PC-3 (cell line): ENCODE measurements at regions not wholly inside any gene's neighbourhood (a gene's known extent, or its start where the extent isn't known, plus 50 kb on each side); places are given as distances from the start of the nearest gene placed in this dataset.
"Not testable (repeated sequence)": the region's sequence is repeated elsewhere in the genome, so short reads cannot be mapped to it uniquely, and the experiment has no call there.

ENCODE experiments used
- ATAC-seq: fragments of 200-7000 bp; cut with Tn5 transposase; 2 replicates; pipeline ENCODE4 v1.9.1; 2020; ENCODE audit warnings: mild to moderate bottlenecking, moderate library complexity
- BruUV-seq: library from RNA; stranded (reverse); fragments of 400-500 nt; replicated peaks from 2 replicates; lab custom pipeline; 2021; lab: Mats Ljungman, UMichigan
- CTCF ChIA-PET: fragments of 300-600 bp; sonication (Branson Sonifier 250); formaldehyde crosslinking; loops from one replicate; lab custom pipeline; 2022; ENCODE audit warnings: antibody characterized with exemption; lab: Charles Lee
- POLR2A ChIA-PET: fragments of 300-600 bp; sonication (Branson Sonifier 250); formaldehyde crosslinking; loops from one replicate; lab custom pipeline; 2022; ENCODE audit warnings: antibody characterized with exemption; ENCODE audit not compliant: unreplicated experiment; lab: Charles Lee
- DNase-seq: peaks from one replicate; pipeline ENCODE4 v3.0.0-alpha.2; 2015
- H2AFZ ChIP-seq: fragments of 300-600 bp; sonication (generic); 2 replicates; pipeline ENCODE4 v1.6.0; 2016; ENCODE audit warnings: antibody characterized with exemption, low read length
- H3F3A ChIP-seq: fragments of 300-600 bp; sonication (generic); one replicate; pipeline ENCODE4 v1.6.0; 2017; ENCODE audit warnings: antibody characterized with exemption, low read length, control low read depth, mild to moderate bottlenecking; ENCODE audit not compliant: unreplicated experiment
- H3K27ac ChIP-seq: fragments of 300-600 bp; sonication (generic); 2 replicates; pipeline ENCODE4 v1.5.1; 2016; ENCODE audit warnings: mild to moderate bottlenecking, low read length
- H3K27me3 ChIP-seq: fragments of 300-600 bp; sonication (generic); 2 replicates; pipeline ENCODE4 v1.6.1; 2016; ENCODE audit warnings: low read length, mixed read lengths
- H3K36me3 ChIP-seq: fragments of 300-600 bp; sonication (generic); 2 replicates; pipeline ENCODE4 v1.6.1; 2016; ENCODE audit warnings: low read depth, mixed run types, low read length, mixed read lengths
- H3K4me1 ChIP-seq: fragments of 300-600 bp; sonication (generic); 2 replicates; pipeline ENCODE4 v1.5.1; 2016; ENCODE audit warnings: low read length; ENCODE audit not compliant: insufficient read depth
- H3K4me2 ChIP-seq: fragments of 300-600 bp; sonication (generic); 2 replicates; pipeline ENCODE4 v1.6.0; 2016; ENCODE audit warnings: low read length
- H3K4me3 ChIP-seq: fragments of 300-600 bp; sonication (generic); 2 replicates; pipeline ENCODE4 v1.5.1; 2016; ENCODE audit warnings: mild to moderate bottlenecking, low read length, mixed read lengths
- H3K79me2 ChIP-seq: fragments of 300-600 bp; sonication (generic); 2 replicates; pipeline ENCODE4 v1.6.1; 2017; ENCODE audit warnings: low read length, mixed read lengths
- H3K9ac ChIP-seq: fragments of 300-600 bp; sonication (generic); 2 replicates; pipeline ENCODE4 v1.6.0; 2016; ENCODE audit warnings: mild to moderate bottlenecking, low read length
- H3K9me2 ChIP-seq: fragments of 300-600 bp; sonication (generic); replicated peaks from 2 replicates; pipeline ENCODE4 v1.6.1; 2016; ENCODE audit warnings: mixed run types, low read length, mixed read lengths
- H3K9me3 ChIP-seq: fragments of 300-600 bp; sonication (generic); 2 replicates; pipeline ENCODE4 v1.6.1; 2016; ENCODE audit warnings: low read length, mixed read lengths
- H4K20me1 ChIP-seq: fragments of 300-600 bp; sonication (generic); 2 replicates; pipeline ENCODE4 v1.6.1; 2016; ENCODE audit warnings: low read length, mixed read lengths
- CTCF ChIP-seq: fragments of 300-600 bp; sonication (generic); conservative IDR thresholded peaks from 2 replicates; pipeline ENCODE4 v1.5.1; 2017; ENCODE audit warnings: antibody characterized with exemption, low read depth, mild to moderate bottlenecking, low read length
- EZH2 ChIP-seq: fragments of 300-600 bp; sonication (generic); IDR thresholded peaks from one replicate; pipeline ENCODE4 v1.6.1; 2017; ENCODE audit warnings: antibody characterized with exemption, mild to moderate bottlenecking, low read length; ENCODE audit not compliant: unreplicated experiment
- EZH2phosphoT487 ChIP-seq: fragments of 300-600 bp; sonication (generic); IDR thresholded peaks from 2 replicates; pipeline ENCODE4 v1.6.1; 2018; ENCODE audit warnings: mild to moderate bottlenecking, antibody characterized with exemption, low read length, borderline replicate concordance
- intact Hi-C: fragments of 100-400 bp; cut with micrococcal nuclease; formaldehyde crosslinking; loops from 2 replicates; pipeline ENCODE4 v1.9.0; 2023

- POLR2A ChIA-PET = no interaction called here
- no TSS peak for BruUV-seq
- CTCF ChIA-PET = no interaction called here
Measured at GRCh38 chrX:121755541-121755940, 708.1 kb downstream of the GLUD2 start.

GRCh38 chrX:121761845-121762244 is 714.4 kb downstream of the GLUD2 start:
- Histone ChIP-seq H3K4me2 (no peak overlapping the region), H3K9me3 (no peaks in the 10 kb centered on the region), H3K4me1 (no peaks in the 10 kb centered on the region), H3K79me2 (no peaks in the 10 kb centered on the region), H3F3A (no peaks in the 10 kb centered on the region), H3K9ac (no peak overlapping the region), H4K20me1 (no peaks in the 10 kb centered on the region), H3K36me3 (no peaks in the 10 kb centered on the region), H3K27ac (no peak overlapping the region), H3K4me3 (no peak overlapping the region), H3K9me2 (no peaks in the 10 kb centered on the region), H2AFZ (no peak overlapping the region), H3K27me3 (no peaks in the 10 kb centered on the region)
- TF ChIP-seq EZH2phosphoT487 (no peak), CTCF (no peak), EZH2 (no peak)
- CTCF ChIA-PET = no interaction called here
- POLR2A ChIA-PET = no interaction called here
- no TSS peak for BruUV-seq
- no peak for ATAC-seq
- intact Hi-C loops = no loop called here
- DNase-seq = no peak

More at GRCh38 chrX:121755541-121755940, 708.1 kb downstream of the GLUD2 start:
- Histone ChIP-seq H3K9me2 (no peaks in the 10 kb centered on the region), H3K4me3 (no peak overlapping the region), H3K9ac (no peak overlapping the region), H3K36me3 (no peaks in the 10 kb centered on the region), H3F3A (no peaks in the 10 kb centered on the region), H2AFZ (no peak overlapping the region), H4K20me1 (no peaks in the 10 kb centered on the region), H3K27ac (no peak overlapping the region), H3K27me3 (no peaks in the 10 kb centered on the region), H3K4me1 (no peaks in the 10 kb centered on the region), H3K4me2 (no peak overlapping the region), H3K9me3 (no peaks in the 10 kb centered on the region), H3K79me2 (no peaks in the 10 kb centered on the region)
- no peak for ATAC-seq
- intact Hi-C loops = no loop called here
- no peak for TF ChIP-seq CTCF
- no peak for TF ChIP-seq EZH2
- TF ChIP-seq EZH2phosphoT487 = no peak
- DNase-seq = no peak

- no peaks in the 10 kb centered on the region for H3K4me1 ChIP-seq
- no peaks in the 10 kb centered on the region for H4K20me1 ChIP-seq
- intact Hi-C loops = no loop called here
Measured at GRCh38 chrX:121763671-121764070, 716.3 kb downstream of the GLUD2 start.

GRCh38 chrX:121768210-121768609 is 720.8 kb downstream of the GLUD2 start:
- H3K36me3 ChIP-seq, H3K9me3 ChIP-seq, DNase-seq, H3K27ac ChIP-seq, H3K9ac ChIP-seq, intact Hi-C loops, H3F3A ChIP-seq, H3K79me2 ChIP-seq, H2AFZ ChIP-seq, H3K4me3 ChIP-seq, H3K4me1 ChIP-seq, H4K20me1 ChIP-seq, H3K27me3 ChIP-seq, CTCF ChIA-PET, POLR2A ChIA-PET, H3K9me2 ChIP-seq, ATAC-seq, H3K4me2 ChIP-seq, BruUV-seq: not testable (repeated sequence)

More at GRCh38 chrX:121763671-121764070, 716.3 kb downstream of the GLUD2 start:
- ATAC-seq (no peak), DNase-seq (no peak)
- no peak overlapping the region for H3K4me3 ChIP-seq
- no peaks in the 10 kb centered on the region for H3K27me3 ChIP-seq
- no TSS peak for BruUV-seq
- H3K27ac ChIP-seq = no peak overlapping the region
- H3K36me3 ChIP-seq = no peaks in the 10 kb centered on the region
- no peak overlapping the region for H3K9ac ChIP-seq
- no peaks in the 10 kb centered on the region for H3K79me2 ChIP-seq
- POLR2A ChIA-PET = no interaction called here
- H2AFZ ChIP-seq = no peak overlapping the region
- no peaks in the 10 kb centered on the region for H3K9me2 ChIP-seq
- CTCF ChIA-PET = no interaction called here
- TF ChIP-seq EZH2 = no peak
- TF ChIP-seq CTCF = no peak
- TF ChIP-seq EZH2phosphoT487 = no peak
- no peaks in the 10 kb centered on the region for H3K9me3 ChIP-seq
- no peak overlapping the region for H3K4me2 ChIP-seq
- H3F3A ChIP-seq = no peaks in the 10 kb centered on the region
